ENCODE measurements at regions not wholly inside any gene's neighbourhood (a gene's known extent, or its start where the extent isn't known, plus 50 kb on each side); places are given as distances from the start of the nearest gene placed in this dataset.

GRCh38 chr11:112826026-112826425 is 135.2 kb upstream of the NCAM1 start:
- no peaks in the 10 kb centered on the region for H3K79me2 ChIP-seq (ENCODE audit: control insufficient read depth, low read length)
- no peaks in the 10 kb centered on the region for H3K9me2 ChIP-seq (replicated peaks; ENCODE audit: control insufficient read depth, low read length)
- H3K36me3 ChIP-seq (ENCODE audit: control insufficient read depth, low read length), result no peaks in the 10 kb centered on the region
- no peaks in the 10 kb centered on the region for H3K27me3 ChIP-seq (ENCODE audit: control insufficient read depth, low read length)
- no peaks in the 10 kb centered on the region for H3K4me1 ChIP-seq (ENCODE audit: control insufficient read depth, low read length)
- TF ChIP-seq EZH2phosphoT487 (IDR thresholded peaks at IDR 0.05; ENCODE audit: borderline replicate concordance, low read length) (no peak), CTCF (IDR thresholded peaks at IDR 0.05; ENCODE audit: low read depth, low read length, poor library complexity, severe bottlenecking) (no peak)
- no peaks in the 10 kb centered on the region for H3K9me3 ChIP-seq (ENCODE audit: control insufficient read depth, insufficient read depth, low read length)
- H3F3A ChIP-seq (ENCODE audit: control insufficient read depth, insufficient read depth), result no peaks in the 10 kb centered on the region
- no peak overlapping the region for H3K27ac ChIP-seq (ENCODE audit: low read depth, low read length)
- no peak overlapping the region for H3K4me2 ChIP-seq (ENCODE audit: low read length)
- no peak overlapping the region for H3K4me3 ChIP-seq (ENCODE audit: low read length)
- no peaks in the 10 kb centered on the region for H4K20me1 ChIP-seq (ENCODE audit: control insufficient read depth, insufficient read depth, low read depth, low read length)

GRCh38 chr11:112826788-112827187 is 134.4 kb upstream of the NCAM1 start:
- Histone ChIP-seq H4K20me1 (ENCODE audit: control insufficient read depth, insufficient read depth, low read depth, low read length) (no peaks in the 10 kb centered on the region), H3K79me2 (ENCODE audit: control insufficient read depth, low read length) (no peaks in the 10 kb centered on the region), H3K4me3 (ENCODE audit: low read length) (no peak overlapping the region), H3K9me2 (replicated peaks; ENCODE audit: control insufficient read depth, low read length) (no peaks in the 10 kb centered on the region), H3K4me1 (ENCODE audit: control insufficient read depth, low read length) (no peaks in the 10 kb centered on the region), H3K27ac (ENCODE audit: low read depth, low read length) (no peak overlapping the region), H3F3A (ENCODE audit: control insufficient read depth, insufficient read depth) (no peaks in the 10 kb centered on the region), H3K36me3 (ENCODE audit: control insufficient read depth, low read length) (no peaks in the 10 kb centered on the region), H3K4me2 (ENCODE audit: low read length) (no peak overlapping the region), H3K9me3 (ENCODE audit: control insufficient read depth, insufficient read depth, low read length) (no peaks in the 10 kb centered on the region), H3K27me3 (ENCODE audit: control insufficient read depth, low read length) (no peaks in the 10 kb centered on the region)
- TF ChIP-seq CTCF (IDR thresholded peaks at IDR 0.05; ENCODE audit: low read depth, low read length, poor library complexity, severe bottlenecking), result no peak
- TF ChIP-seq EZH2phosphoT487 (IDR thresholded peaks at IDR 0.05; ENCODE audit: borderline replicate concordance, low read length), result no peak

GRCh38 chr11:112828421-112828820 is 132.8 kb upstream of the NCAM1 start:
- Histone ChIP-seq H3K27ac (ENCODE audit: low read depth, low read length) (no peak overlapping the region), H3K9me2 (replicated peaks; ENCODE audit: control insufficient read depth, low read length) (no peaks in the 10 kb centered on the region), H3K4me2 (ENCODE audit: low read length) (no peak overlapping the region), H3K9me3 (ENCODE audit: control insufficient read depth, insufficient read depth, low read length) (no peaks in the 10 kb centered on the region), H3K79me2 (ENCODE audit: control insufficient read depth, low read length) (no peaks in the 10 kb centered on the region), H3K4me3 (ENCODE audit: low read length) (no peak overlapping the region), H3K4me1 (ENCODE audit: control insufficient read depth, low read length) (no peaks in the 10 kb centered on the region), H4K20me1 (ENCODE audit: control insufficient read depth, insufficient read depth, low read depth, low read length) (no peaks in the 10 kb centered on the region), H3K36me3 (ENCODE audit: control insufficient read depth, low read length) (no peaks in the 10 kb centered on the region), H3F3A (ENCODE audit: control insufficient read depth, insufficient read depth) (no peaks in the 10 kb centered on the region), H3K27me3 (ENCODE audit: control insufficient read depth, low read length) (no peaks in the 10 kb centered on the region)
- TF ChIP-seq CTCF (IDR thresholded peaks at IDR 0.05; ENCODE audit: low read depth, low read length, poor library complexity, severe bottlenecking) (no peak), EZH2phosphoT487 (IDR thresholded peaks at IDR 0.05; ENCODE audit: borderline replicate concordance, low read length) (no peak)

Data from DOHH2 (cell line).